ENCODE measurements at regions not wholly inside any gene's neighbourhood (a gene's known extent, or its start where the extent isn't known, plus 50 kb on each side); places are given as distances from the start of the nearest gene placed in this dataset.

GRCh38 chr14:71466251-71466650, 466.0 kb upstream of the RGS6 start:
- no peak for DNase-seq (ENCODE audit: low read depth in 2 of 2)

DNA sequence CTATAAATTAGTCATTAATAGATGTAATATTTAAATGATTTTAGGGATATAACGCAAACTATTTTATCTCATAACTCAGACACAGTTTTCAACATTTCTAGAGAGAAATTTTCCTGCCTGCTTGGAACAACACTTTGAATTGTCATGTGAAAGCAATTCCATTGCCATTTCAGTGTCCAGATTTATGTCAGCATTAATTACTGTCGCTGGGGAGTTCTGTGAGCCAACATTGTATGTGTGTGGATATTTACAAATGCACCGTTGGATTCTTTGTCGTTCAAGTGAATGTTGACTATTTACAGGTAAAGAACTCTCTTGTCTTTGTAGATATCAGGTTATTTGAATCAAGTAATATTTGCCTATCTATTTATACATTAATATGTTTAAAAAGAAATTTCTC, 465.3 kb upstream of the RGS6 start:
- DNase-seq (ENCODE audit: low read depth in 2 of 2): no peak

DNA sequence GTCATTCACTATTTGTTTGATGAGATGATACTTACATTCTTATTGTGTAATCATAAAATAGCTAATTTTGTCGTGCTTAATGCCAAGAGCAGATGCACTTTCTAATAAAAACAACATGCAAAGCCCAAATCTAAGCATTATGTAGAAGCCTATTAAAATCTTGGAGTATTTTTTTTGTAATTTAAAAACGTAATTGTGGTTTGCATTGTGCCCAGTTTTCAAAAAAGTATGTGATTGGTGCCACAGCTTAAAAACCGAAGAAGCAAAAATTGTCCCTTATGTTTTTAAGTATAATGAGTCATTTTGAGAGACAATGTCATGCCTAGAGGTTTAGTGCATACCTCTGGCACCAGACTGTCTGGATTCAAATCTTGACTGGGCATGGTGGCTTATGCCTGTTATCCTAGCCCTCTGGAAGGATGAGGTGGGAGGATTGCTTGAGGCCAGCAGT, 464.8 kb upstream of the RGS6 start:
- DNase-seq (ENCODE audit: low read depth in 2 of 2): no peak

- DNase-seq (ENCODE audit: low read depth in 2 of 2): no peak
Observed at GRCh38 chr14:71468701-71469100, 463.5 kb upstream of the RGS6 start.

GRCh38 chr14:71469643-71470335, 462.4 kb upstream of the RGS6 start:
- DNase-seq (ENCODE audit: low read depth in 2 of 2): no peak

GRCh38 chr14:71471634-71472355, 460.4 kb upstream of the RGS6 start:
- DNase-seq (ENCODE audit: low read depth in 2 of 2): no peak

DNA sequence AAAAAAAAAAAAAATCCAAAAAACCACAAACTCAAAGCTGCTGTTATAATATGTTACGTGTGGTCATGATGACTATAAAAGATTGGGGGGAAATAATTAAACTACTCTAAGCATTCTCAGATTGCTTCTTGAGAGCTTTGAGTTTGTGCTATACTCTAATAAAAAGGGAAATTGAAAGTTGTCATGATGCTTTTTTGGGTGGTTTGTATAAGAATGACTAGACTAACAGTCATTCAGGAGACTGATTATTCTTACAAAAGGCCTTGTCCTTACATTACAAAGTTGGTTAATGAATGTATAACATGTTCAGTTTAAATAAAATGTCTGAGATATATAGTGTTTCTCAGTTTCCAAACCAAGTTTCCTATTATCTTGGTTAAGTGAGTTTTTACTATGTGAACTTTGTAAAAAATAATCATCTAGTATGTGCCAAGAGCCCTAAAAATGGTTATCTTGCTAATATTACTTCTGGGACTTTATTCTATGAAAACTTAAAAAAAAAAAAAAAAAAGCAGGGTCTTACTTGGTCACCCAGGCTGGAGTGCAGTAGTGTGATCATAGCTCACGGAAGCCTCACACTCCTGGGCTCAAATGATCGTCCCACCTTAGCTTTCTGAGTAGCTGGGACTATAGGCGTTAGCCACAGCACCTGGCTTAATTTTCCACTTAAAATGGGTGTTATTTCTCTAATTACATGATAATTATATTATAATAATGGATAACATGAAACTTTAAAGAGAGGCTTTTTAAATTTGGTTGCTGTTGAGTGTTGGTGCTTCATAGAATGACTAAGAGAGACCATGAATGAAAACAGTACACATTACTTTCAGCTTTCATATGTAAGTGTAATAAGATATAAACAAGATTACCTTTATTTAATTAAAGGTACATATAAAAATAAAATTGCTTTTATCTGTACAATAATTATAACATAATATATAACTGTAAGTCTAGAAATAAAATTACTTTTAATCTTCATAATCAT, 459.6 kb upstream of the RGS6 start:
- DNase-seq (ENCODE audit: low read depth in 2 of 2): no peak

- no peak for DNase-seq (ENCODE audit: low read depth in 2 of 2)
Observed at GRCh38 chr14:71473843-71474242, 458.4 kb upstream of the RGS6 start.

GRCh38 chr14:71474301-71475265, 457.6 kb upstream of the RGS6 start:
- no peak for DNase-seq (ENCODE audit: low read depth in 2 of 2)

DNA sequence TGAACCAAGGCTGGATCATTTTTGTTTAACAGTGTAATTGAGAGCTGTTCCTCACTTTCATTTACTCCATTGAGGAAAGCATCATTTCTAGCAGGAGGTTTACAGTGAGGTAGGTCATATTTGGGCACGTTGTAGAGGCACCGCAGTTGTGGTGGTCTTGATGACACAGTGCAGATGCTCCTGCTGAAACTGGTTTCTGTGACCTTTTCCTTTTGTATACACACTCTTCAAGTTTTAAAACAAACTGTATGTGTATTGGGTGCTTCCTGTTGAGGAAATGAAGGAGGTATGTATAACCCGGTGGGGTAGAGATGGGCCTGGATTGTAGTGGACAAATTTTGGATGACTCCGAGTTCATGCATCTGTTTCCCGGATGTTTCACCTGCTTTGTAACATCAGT, 456.3 kb upstream of the RGS6 start:
- no peak for DNase-seq (ENCODE audit: low read depth in 2 of 2)

DNA sequence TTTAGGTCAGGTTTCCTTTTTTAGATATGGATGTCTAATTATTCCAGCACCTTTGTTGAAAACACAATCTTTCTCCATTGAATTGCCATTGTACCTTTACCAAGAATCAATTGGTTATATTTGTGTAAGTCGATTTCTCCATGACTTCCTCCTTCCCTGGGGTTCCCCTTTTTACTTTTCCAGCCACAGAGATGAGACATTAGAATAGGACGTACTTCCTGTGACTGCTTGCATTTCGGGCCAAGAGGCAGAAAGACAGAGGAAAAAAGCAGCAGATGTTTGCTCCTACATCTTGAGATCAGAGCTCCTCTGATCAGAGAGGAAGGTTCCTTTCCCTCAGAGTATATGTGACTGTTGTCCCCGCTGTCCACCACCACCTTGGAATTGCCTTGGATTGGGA, 453.7 kb upstream of the RGS6 start:
- no peak for DNase-seq (ENCODE audit: low read depth in 2 of 2)

DNA sequence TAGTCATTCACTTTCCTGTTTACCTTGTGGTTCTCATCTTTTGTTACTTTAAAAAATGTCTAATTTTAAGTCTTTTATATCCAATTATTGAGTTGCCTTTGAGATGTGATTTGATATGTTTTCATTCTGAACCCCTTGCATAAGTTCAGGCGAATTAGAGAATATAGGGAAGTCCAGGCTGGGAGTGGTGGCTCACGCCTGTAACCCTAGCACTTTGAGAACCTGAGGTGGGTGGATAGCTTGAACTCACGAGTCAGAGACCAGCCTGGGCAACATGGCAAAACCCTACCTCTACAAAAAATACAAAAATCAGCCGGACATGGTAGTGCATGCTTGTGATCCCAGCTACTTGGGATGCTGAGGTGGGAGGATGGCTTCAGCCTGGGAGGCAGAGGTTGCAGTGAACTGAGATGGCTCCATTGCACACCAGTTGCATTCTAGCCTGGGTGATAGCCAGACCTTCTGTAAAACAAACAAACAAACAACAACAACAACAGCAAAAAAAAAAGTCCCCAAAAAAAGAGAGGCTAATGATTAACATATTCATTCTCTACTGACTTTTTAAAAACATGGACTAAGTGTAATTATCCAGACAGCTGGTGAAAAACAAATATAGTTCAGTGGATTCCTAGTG, 451.1 kb upstream of the RGS6 start:
- DNase-seq (ENCODE audit: low read depth in 2 of 2): no peak

- DNase-seq (ENCODE audit: low read depth in 2 of 2): no peak
Observed at GRCh38 chr14:71482671-71483070, 449.6 kb upstream of the RGS6 start.

- no peak for DNase-seq (ENCODE audit: low read depth in 2 of 2)
Observed at GRCh38 chr14:71483154-71483553, 449.1 kb upstream of the RGS6 start.

- DNase-seq (ENCODE audit: low read depth in 2 of 2): no peak
Observed at GRCh38 chr14:71485833-71486232, 446.4 kb upstream of the RGS6 start.

GRCh38 chr14:71486279-71486678, 445.9 kb upstream of the RGS6 start:
- DNase-seq (ENCODE audit: low read depth in 2 of 2): no peak

DNA sequence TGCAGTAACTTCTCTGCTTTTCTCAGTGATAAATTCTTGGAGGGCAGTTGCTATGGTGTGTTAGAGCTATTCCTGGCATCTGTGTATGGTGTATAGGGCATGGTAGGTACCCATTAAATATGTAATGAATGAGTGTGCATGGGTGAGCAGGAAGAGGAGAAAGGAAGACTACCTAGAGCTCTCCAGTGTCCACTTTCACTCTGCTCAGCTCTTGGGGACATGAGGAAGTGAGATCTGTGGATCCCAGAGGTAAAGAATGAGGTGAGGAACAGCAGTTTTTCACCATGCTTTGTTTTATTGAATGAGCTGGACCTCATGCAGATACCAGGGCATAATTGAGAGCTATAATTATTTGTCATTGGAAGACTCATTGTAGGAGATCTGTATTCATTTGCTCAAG, 444.8 kb upstream of the RGS6 start:
- no peak for DNase-seq (ENCODE audit: low read depth in 2 of 2)

- no peak for DNase-seq (ENCODE audit: low read depth in 2 of 2)
Observed at GRCh38 chr14:71487941-71488340, 444.3 kb upstream of the RGS6 start.

DNA sequence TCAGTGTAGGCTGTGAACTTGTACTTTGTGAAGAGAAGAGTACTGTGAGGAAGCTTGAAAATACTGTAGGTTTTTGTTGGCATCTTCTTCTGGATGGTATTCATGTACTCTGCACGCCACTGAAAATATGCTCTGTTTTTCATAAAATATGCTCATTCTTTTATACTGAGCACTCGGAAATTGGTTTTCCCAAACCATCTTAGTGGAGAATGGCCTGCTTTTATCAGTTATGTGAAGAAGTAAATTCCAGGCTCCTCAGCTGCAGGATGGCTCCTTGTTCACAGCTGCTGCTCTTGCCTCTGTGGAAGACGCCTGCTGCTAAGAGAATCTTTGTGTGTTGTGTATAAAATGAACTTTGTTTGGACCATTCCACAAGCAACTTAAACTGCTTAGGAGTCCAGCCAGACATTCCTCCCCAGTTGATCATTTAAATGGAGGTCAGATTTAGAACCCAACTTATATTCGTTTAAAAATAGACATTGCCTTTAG, 443.5 kb upstream of the RGS6 start:
- no peak for DNase-seq (ENCODE audit: low read depth in 2 of 2)

- DNase-seq (ENCODE audit: low read depth in 2 of 2): no peak
Observed at GRCh38 chr14:71489742-71490141, 442.5 kb upstream of the RGS6 start.

All from stimulated activated CD8-positive, alpha-beta memory T cell treated with anti-CD3 and anti-CD28 coated beads, Interleukin-15, amount 100 ng/mL, for 4 hours (primary cell).